Breast epithelium (tissue), 4 donors: ENCODE measurements at regions not wholly inside any gene's neighbourhood (a gene's known extent, or its start where the extent isn't known, plus 50 kb on each side); places are given as distances from the start of the nearest gene placed in this dataset.
"Not testable (repeated sequence)": the region's sequence is repeated elsewhere in the genome, so short reads cannot be mapped to it uniquely, and the experiment has no call there.

Source experiments
- DNase-seq, 2 donors: peaks; one replicate each; pipeline ENCODE4 v3.0.0-alpha.2; 2019; ENCODE audit warnings: low spot score in 2 of 2
- H3K27ac ChIP-seq, 2 donors: fragments of 200-600 bp; sonication (generic) in 1 of 2; one replicate each; pipeline ENCODE4 v1.5.1; 2016 to 2019; ENCODE audit warnings: mild to moderate bottlenecking in 1 of 2
- H3K27me3 ChIP-seq, 2 donors: fragments of 200-600 bp; sonication (generic) in 1 of 2; one replicate each; pipeline versions ENCODE4 v1.5.1 to v1.6.0; 2017 to 2019; ENCODE audit warnings: control low read depth in 1 of 2, mild to moderate bottlenecking in 1 of 2
- H3K36me3 ChIP-seq: fragments of 200-600 bp; one replicate; pipeline ENCODE4 v1.5.1; 2019
- H3K4me1 ChIP-seq, 2 donors: fragments of 200-600 bp; sonication (generic); one replicate each; pipeline ENCODE4 v1.5.1; 2016 to 2019; ENCODE audit warnings: control low read depth in 1 of 2
- H3K4me3 ChIP-seq, 3 donors: fragments of 200-600 bp; sonication (generic); 1 replicate in 2 of 3; 2 replicates in 1 of 3; pipeline ENCODE4 v1.5.1; 2016 to 2019; ENCODE audit warnings: mild to moderate bottlenecking in 3 of 3, moderate library complexity in 2 of 3
- H3K9me3 ChIP-seq, 2 donors: fragments of 200-600 bp; sonication (generic) in 1 of 2; one replicate each; pipeline ENCODE4 v1.5.1; 2016 to 2019; ENCODE audit warnings: control low read depth in 1 of 2
- CTCF ChIP-seq, 3 donors: fragments of 450-650 bp; IDR thresholded peaks; one replicate each; pipeline ENCODE4 v1.5.1; 2016 to 2017; ENCODE audit warnings: antibody characterized with exemption in 3 of 3, mild to moderate bottlenecking in 3 of 3, moderate library complexity in 3 of 3
- POLR2A ChIP-seq: fragments of 450-650 bp; IDR thresholded peaks from one replicate; pipeline ENCODE4 v1.6.1; 2016; ENCODE audit warnings: antibody characterized with exemption, mild to moderate bottlenecking, moderate library complexity
- POLR2AphosphoS5 ChIP-seq, 3 donors: sonication (generic); formaldehyde crosslinking; IDR thresholded peaks; one replicate each; pipeline ENCODE4 v1.6.1; 2017; ENCODE audit warnings: antibody characterized with exemption in 3 of 3
- intact Hi-C: fragments of 100-400 bp; cut with DNase I; formaldehyde crosslinking; loops from one replicate; pipeline ENCODE4 v1.15.1; 2023; ENCODE audit warnings: low total_unique reads

- DNase-seq, result no peak
- intact Hi-C loops, result no loop called here
- H3K4me3 ChIP-seq, result no peak overlapping the region
- no peak overlapping the region for H3K27ac ChIP-seq
- no peaks in the 10 kb centered on the region for H3K27me3 ChIP-seq
- no peaks in the 10 kb centered on the region for H3K4me1 ChIP-seq
- no peaks in the 10 kb centered on the region for H3K36me3 ChIP-seq
- TF ChIP-seq POLR2AphosphoS5 (IDR thresholded peaks at IDR 0.05) (no peak), CTCF (IDR thresholded peaks at IDR 0.05) (no peak), POLR2A (no peak)
- no peaks in the 10 kb centered on the region for H3K9me3 ChIP-seq
Measured at GRCh38 chr10:18822156-18822555, 162.9 kb downstream of the ARL5B start.

- H3K27ac ChIP-seq, result no peak overlapping the region
- H3K4me1 ChIP-seq, result no peaks in the 10 kb centered on the region
- no peaks in the 10 kb centered on the region for H3K27me3 ChIP-seq
- no peak overlapping the region for H3K4me3 ChIP-seq
- no peaks in the 10 kb centered on the region for H3K9me3 ChIP-seq
- intact Hi-C loops, result no loop called here
- no peak for TF ChIP-seq POLR2A
- no peak for TF ChIP-seq CTCF (IDR thresholded peaks at IDR 0.05)
- no peak for TF ChIP-seq POLR2AphosphoS5 (IDR thresholded peaks at IDR 0.05)
- H3K36me3 ChIP-seq, result no peaks in the 10 kb centered on the region
- DNase-seq, result no peak
Measured at GRCh38 chr10:18829259-18829658, 170.0 kb downstream of the ARL5B start.

GRCh38 chr10:18830277-18830676 lies 171.0 kb downstream of the ARL5B start:
- Histone ChIP-seq H3K4me3 (no peak overlapping the region), H3K9me3 (no peaks in the 10 kb centered on the region), H3K4me1 (no peaks in the 10 kb centered on the region), H3K27ac (no peak overlapping the region), H3K36me3 (no peaks in the 10 kb centered on the region), H3K27me3 (no peaks in the 10 kb centered on the region)
- intact Hi-C loops, result no loop called here
- TF ChIP-seq POLR2AphosphoS5 (IDR thresholded peaks at IDR 0.05) (no peak), CTCF (IDR thresholded peaks at IDR 0.05) (no peak), POLR2A (no peak)
- DNase-seq, result no peak

- H3K36me3 ChIP-seq, H3K4me3 ChIP-seq, H3K4me1 ChIP-seq, H3K9me3 ChIP-seq, intact Hi-C loops, H3K27me3 ChIP-seq, DNase-seq, H3K27ac ChIP-seq: not testable (repeated sequence)
Measured at GRCh38 chr10:18856623-18857022, 192.0 kb upstream of the MALRD1 start.

- H3K4me3 ChIP-seq, result no peak overlapping the region
- no peak for DNase-seq
- no peaks in the 10 kb centered on the region for H3K36me3 ChIP-seq
- no peaks in the 10 kb centered on the region for H3K27me3 ChIP-seq
- no peak overlapping the region for H3K27ac ChIP-seq
- H3K4me1 ChIP-seq, result no peaks in the 10 kb centered on the region
- intact Hi-C loops, result no loop called here
- no peak for TF ChIP-seq CTCF (IDR thresholded peaks at IDR 0.05)
- TF ChIP-seq POLR2A, result no peak
- no peak for TF ChIP-seq POLR2AphosphoS5 (IDR thresholded peaks at IDR 0.05)
- no peaks in the 10 kb centered on the region for H3K9me3 ChIP-seq
Measured at GRCh38 chr10:18859659-18860058, 188.9 kb upstream of the MALRD1 start.

GRCh38 chr10:18860186-18860585 lies 188.4 kb upstream of the MALRD1 start:
- Histone ChIP-seq H3K4me3 (no peak overlapping the region), H3K4me1 (no peaks in the 10 kb centered on the region), H3K27me3 (no peaks in the 10 kb centered on the region), H3K9me3 (no peaks in the 10 kb centered on the region), H3K27ac (no peak overlapping the region), H3K36me3 (no peaks in the 10 kb centered on the region)
- intact Hi-C loops, result no loop called here
- no peak for TF ChIP-seq POLR2A
- TF ChIP-seq POLR2AphosphoS5 (IDR thresholded peaks at IDR 0.05), result no peak
- no peak for TF ChIP-seq CTCF (IDR thresholded peaks at IDR 0.05)
- DNase-seq, result no peak
